Parathyroid adenoma (tissue), 2 donors: ENCODE measurements at regions not wholly inside any gene's neighbourhood (a gene's known extent, or its start where the extent isn't known, plus 50 kb on each side); places are given as distances from the start of the nearest gene placed in this dataset.

ENCODE experiments used
- H2AFZ ChIP-seq: fragments of 300-600 bp; sonication (generic); one replicate; pipeline ENCODE4 v1.7.0; 2017; ENCODE audit warnings: antibody characterized with exemption, mild to moderate bottlenecking
- H3K27ac ChIP-seq: fragments of 300-600 bp; sonication (generic); one replicate; pipeline ENCODE4 v1.7.0; 2017
- H3K27me3 ChIP-seq: fragments of 300-600 bp; sonication (generic); one replicate; pipeline ENCODE4 v1.7.0; 2017; ENCODE audit warnings: low read length; ENCODE audit not compliant: control insufficient read depth, insufficient read depth
- H3K36me3 ChIP-seq: fragments of 300-600 bp; sonication (generic); one replicate; pipeline ENCODE4 v1.7.0; 2017; ENCODE audit warnings: low read length; ENCODE audit not compliant: control insufficient read depth, insufficient read depth
- H3K4me1 ChIP-seq: fragments of 300-600 bp; sonication (generic); one replicate; pipeline ENCODE4 v1.7.0; 2017; ENCODE audit warnings: control low read depth
- H3K4me2 ChIP-seq: fragments of 300-600 bp; sonication (generic); one replicate; pipeline ENCODE4 v1.7.0; 2017; ENCODE audit warnings: low read length
- H3K4me3 ChIP-seq: fragments of 300-600 bp; sonication (generic); one replicate; pipeline ENCODE4 v1.7.0; 2017; ENCODE audit warnings: low read depth, low read length
- H3K79me2 ChIP-seq: fragments of 300-600 bp; sonication (generic); one replicate; pipeline ENCODE4 v1.7.0; 2017; ENCODE audit warnings: control low read depth
- H3K9ac ChIP-seq: fragments of 300-600 bp; sonication (generic); one replicate; pipeline ENCODE4 v1.7.0; 2017; ENCODE audit warnings: mild to moderate bottlenecking
- H3K9me3 ChIP-seq: fragments of 300-600 bp; sonication (generic); one replicate; pipeline ENCODE4 v1.7.0; 2017; ENCODE audit warnings: low read length; ENCODE audit not compliant: control insufficient read depth
- TF ChIP-seq, protein P1 (sequence below): fragments of 300-600 bp; sonication (generic); IDR thresholded peaks from one replicate; pipeline ENCODE4 v1.7.0; 2017; ENCODE audit warnings: antibody characterized with exemption, mild to moderate bottlenecking
- donor health status: primary hyperparathyroidism.

- Histone ChIP-seq H3K4me2 (no peak overlapping the region), H3K4me1 (no peaks in the 10 kb centered on the region), H3K27ac (no peak overlapping the region), H3K79me2 (no peaks in the 10 kb centered on the region), H3K27me3 (no peaks in the 10 kb centered on the region), H3K9me3 (no peaks in the 10 kb centered on the region), H2AFZ (no peak overlapping the region), H3K9ac (no peak overlapping the region), H3K4me3 (no peak overlapping the region), H3K36me3 (no peaks in the 10 kb centered on the region)
- TF ChIP-seq, protein P1, sequence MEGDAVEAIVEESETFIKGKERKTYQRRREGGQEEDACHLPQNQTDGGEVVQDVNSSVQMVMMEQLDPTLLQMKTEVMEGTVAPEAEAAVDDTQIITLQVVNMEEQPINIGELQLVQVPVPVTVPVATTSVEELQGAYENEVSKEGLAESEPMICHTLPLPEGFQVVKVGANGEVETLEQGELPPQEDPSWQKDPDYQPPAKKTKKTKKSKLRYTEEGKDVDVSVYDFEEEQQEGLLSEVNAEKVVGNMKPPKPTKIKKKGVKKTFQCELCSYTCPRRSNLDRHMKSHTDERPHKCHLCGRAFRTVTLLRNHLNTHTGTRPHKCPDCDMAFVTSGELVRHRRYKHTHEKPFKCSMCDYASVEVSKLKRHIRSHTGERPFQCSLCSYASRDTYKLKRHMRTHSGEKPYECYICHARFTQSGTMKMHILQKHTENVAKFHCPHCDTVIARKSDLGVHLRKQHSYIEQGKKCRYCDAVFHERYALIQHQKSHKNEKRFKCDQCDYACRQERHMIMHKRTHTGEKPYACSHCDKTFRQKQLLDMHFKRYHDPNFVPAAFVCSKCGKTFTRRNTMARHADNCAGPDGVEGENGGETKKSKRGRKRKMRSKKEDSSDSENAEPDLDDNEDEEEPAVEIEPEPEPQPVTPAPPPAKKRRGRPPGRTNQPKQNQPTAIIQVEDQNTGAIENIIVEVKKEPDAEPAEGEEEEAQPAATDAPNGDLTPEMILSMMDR: no peak
These were observed 176.0 kb downstream of the MED10 start for GRCh38 chr5:6202149-6202967.

GRCh38 chr5:6201631-6202030 is 176.7 kb downstream of the MED10 start:
- no peaks in the 10 kb centered on the region for H3K79me2 ChIP-seq
- TF ChIP-seq, protein P1: no peak

GRCh38 chr5:6198531-6198930 is 179.8 kb downstream of the MED10 start:
- H3K9ac ChIP-seq: no peak overlapping the region
- H3K9me3 ChIP-seq: no peaks in the 10 kb centered on the region
- no peaks in the 10 kb centered on the region for H3K27me3 ChIP-seq
- no peaks in the 10 kb centered on the region for H3K79me2 ChIP-seq
- TF ChIP-seq, protein P1: no peak
- no peak overlapping the region for H3K4me3 ChIP-seq
- no peak overlapping the region for H3K27ac ChIP-seq
- no peak overlapping the region for H2AFZ ChIP-seq
- no peaks in the 10 kb centered on the region for H3K36me3 ChIP-seq
- no peaks in the 10 kb centered on the region for H3K4me1 ChIP-seq
- no peak overlapping the region for H3K4me2 ChIP-seq

More at GRCh38 chr5:6201631-6202030, 176.7 kb downstream of the MED10 start:
- Histone ChIP-seq H3K4me1 (no peaks in the 10 kb centered on the region), H3K9me3 (no peaks in the 10 kb centered on the region), H3K4me2 (no peak overlapping the region), H3K4me3 (no peak overlapping the region), H3K36me3 (no peaks in the 10 kb centered on the region), H3K9ac (no peak overlapping the region), H2AFZ (no peak overlapping the region), H3K27me3 (no peaks in the 10 kb centered on the region), H3K27ac (no peak overlapping the region)

- no peaks in the 10 kb centered on the region for H3K4me1 ChIP-seq
- no peak overlapping the region for H2AFZ ChIP-seq
- no peak overlapping the region for H3K27ac ChIP-seq
- no peaks in the 10 kb centered on the region for H3K36me3 ChIP-seq
- H3K4me3 ChIP-seq: no peak overlapping the region
- H3K4me2 ChIP-seq: no peak overlapping the region
- no peaks in the 10 kb centered on the region for H3K27me3 ChIP-seq
- TF ChIP-seq, protein P1: no peak
- no peaks in the 10 kb centered on the region for H3K9me3 ChIP-seq
- H3K79me2 ChIP-seq: no peaks in the 10 kb centered on the region
- no peak overlapping the region for H3K9ac ChIP-seq
These were observed 180.9 kb downstream of the MED10 start for GRCh38 chr5:6197427-6197826.
